HuH-7.5 (cell line): ENCODE measurements at regions not wholly inside any gene's neighbourhood (a gene's known extent, or its start where the extent isn't known, plus 50 kb on each side); places are given as distances from the start of the nearest gene placed in this dataset.

ENCODE experiments used
- DNase-seq: peaks from one replicate; pipeline ENCODE4 v3.0.0; 2011; ENCODE audit warnings: low spot score

DNA sequence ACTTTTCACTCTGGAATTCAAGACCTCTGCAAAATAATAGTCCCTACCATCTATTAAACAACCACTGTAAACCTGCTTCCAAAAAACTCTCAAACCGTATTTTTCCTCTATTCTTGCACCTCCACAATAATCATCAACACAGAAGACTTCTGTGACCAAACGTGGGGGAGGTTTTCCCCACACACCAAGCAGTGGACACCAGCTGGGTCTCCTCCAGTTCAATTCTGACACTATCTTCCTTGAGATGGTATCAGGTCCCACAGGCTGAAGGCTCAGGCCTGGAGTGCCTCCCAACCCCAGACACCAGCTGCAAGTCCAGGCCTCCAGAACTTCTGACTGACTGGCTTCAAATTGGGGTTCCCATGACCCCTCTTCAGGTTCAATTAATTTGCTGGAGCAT lies 89.6 kb upstream of the RAP2B start:
- DNase-seq: no peak

GRCh38 chr3:153072856-153073255 lies 89.2 kb upstream of the RAP2B start:
- no peak for DNase-seq

DNA sequence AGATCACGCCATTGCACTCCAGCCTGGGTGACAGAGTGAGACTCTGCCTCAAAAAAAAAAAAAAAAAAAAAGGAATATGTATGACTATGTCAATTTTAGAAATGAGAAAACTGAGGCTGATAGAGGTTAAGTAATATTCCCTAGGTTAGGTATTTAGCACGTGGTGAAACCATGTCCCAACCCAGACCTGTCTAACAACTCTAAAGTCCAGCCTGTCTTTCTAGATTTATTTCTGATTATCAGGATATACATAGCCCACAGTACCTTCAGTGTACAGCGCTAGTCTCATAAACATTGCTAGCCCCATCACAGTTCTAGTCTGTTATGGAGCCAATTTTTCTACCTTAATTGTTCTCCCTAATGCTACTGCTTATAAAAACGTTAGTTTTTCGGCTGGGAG lies 88.4 kb upstream of the RAP2B start:
- DNase-seq: no peak

DNA sequence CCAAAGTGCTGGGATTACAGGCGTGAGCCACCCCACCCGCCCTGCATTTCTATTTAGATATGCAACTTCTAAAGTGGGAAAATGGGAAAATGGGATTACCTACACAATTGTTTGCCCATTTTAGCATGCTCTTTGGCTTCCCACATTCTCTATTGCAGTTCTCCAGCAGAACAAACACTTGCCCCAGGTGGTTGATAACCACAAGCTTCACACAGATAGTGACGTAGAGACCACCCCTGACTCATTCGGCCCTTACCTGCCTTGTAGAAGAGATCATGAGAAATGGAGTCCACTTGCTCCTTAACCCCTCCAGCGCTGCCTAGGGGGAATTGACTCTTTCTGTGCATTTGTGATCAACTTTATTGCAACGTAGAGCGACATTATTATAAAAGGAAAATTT lies 83.2 kb upstream of the RAP2B start:
- DNase-seq: no peak

DNA sequence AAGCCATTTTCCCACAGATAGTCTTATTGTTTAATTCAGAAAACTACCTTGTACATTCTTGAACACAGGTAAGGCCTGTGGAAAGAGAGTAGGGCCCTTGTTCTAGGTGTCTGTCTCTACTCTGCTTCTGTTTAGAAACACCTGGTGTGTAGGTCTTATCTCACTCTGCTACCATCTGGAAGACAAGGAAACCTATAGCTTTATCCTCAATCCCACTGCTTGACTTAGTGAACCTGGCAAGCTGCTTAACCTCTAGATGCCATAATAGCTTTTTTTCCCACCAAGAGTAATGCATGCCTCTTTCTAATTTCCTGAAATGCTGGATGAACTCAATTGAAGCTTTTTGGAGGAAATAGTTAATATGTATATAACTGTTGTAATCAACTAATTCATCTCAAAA lies 82.6 kb upstream of the RAP2B start:
- DNase-seq: no peak

- DNase-seq: no peak
These were observed 81.2 kb upstream of the RAP2B start for GRCh38 chr3:153080778-153081240.

DNA sequence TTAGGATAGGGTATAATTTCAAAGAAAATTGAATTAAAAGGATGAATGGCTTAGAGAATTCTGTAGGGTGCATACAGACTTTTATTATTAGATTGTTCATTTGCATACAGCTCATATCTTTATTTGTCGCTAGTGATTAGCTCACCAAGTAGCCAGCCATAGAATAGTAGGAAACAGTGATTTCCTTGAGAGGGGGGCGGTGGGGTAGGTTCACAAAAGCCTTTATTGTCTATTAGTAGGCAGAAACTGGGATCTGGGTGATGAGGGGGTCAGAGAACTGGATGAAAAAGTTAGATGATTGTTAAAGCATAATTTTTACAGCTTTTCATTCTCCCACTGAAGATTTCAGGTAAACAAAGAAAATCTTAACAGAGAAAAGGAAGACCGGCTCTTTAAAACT lies 77.6 kb upstream of the RAP2B start:
- no peak for DNase-seq

GRCh38 chr3:153087595-153088566 lies 74.1 kb upstream of the RAP2B start:
- DNase-seq: no peak

- no peak for DNase-seq
These were observed 72.4 kb upstream of the RAP2B start for GRCh38 chr3:153089620-153090019.

DNA sequence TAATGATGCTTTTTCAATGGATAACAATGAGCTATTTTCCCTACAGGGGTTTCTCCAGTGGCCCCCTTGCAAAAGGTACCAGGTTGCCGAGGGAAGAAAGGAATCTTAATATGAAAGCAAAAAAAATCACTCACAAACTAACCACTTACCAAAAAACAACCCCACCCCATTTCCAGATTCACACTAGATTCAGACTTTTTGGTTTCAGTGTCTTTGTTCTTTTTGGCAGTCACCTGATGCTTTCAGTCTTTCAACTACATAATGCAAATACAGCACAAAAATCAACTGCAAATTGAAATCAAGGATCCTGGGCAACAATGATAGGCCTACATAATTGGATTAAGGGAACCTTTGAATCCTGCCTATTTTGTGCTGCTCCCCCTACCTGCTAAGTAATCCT lies 71.1 kb upstream of the RAP2B start:
- no peak for DNase-seq

DNA sequence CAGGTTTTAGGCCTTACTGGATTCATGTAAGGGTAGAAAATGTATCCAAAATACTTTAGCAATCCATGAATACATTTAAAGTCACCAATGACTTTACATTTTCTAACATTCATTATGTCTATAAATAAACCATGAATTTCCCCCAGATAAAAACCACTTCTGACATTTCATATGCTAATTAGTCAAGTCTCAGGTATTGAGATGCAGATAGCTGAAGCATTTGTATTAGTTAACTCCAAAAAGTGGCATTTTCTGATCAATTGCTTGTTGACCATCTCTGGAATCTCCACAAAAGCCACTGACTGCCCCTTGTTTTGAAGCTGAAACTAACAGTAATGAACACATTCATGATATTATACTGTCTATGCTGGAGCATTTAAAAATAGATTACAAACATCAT lies 68.4 kb upstream of the RAP2B start:
- no peak for DNase-seq

DNA sequence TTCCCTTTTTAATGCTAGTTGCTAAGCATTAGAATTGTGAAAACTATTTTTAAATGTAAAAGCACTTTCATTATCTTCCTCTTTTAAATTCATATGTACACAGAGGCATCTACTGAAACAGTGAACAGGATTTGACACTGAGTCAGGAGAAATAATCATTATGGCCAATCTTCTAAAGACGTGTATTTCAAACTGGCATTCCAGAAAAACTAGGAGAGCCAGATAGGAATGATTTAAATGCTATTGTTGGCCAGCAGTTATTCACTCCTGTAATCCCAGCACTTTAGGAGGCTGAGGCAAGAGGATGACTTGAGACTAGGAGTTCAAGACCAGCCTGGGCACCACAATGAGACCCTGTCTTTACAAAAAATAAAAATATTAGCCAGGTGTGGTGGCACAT lies 67.6 kb upstream of the RAP2B start:
- DNase-seq: no peak

DNA sequence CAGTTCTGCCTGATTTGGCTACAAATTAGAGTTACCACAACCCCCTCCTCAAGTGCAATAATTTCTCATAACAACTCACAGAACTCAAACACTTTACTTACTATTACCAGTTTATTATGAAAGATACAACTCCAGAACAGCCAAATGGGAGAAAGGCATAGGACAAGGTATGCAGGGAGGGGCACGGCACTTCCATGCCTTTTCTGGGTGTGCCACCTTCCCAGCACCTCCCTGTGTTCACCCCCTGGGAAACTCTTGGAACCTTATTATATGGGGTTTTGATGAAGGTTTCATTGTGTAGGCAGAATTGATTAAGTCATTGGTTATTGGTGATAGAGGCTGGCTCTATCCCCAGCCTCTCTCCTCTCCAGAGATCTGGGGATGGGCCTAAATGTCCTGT lies 66.6 kb upstream of the RAP2B start:
- DNase-seq: no peak

DNA sequence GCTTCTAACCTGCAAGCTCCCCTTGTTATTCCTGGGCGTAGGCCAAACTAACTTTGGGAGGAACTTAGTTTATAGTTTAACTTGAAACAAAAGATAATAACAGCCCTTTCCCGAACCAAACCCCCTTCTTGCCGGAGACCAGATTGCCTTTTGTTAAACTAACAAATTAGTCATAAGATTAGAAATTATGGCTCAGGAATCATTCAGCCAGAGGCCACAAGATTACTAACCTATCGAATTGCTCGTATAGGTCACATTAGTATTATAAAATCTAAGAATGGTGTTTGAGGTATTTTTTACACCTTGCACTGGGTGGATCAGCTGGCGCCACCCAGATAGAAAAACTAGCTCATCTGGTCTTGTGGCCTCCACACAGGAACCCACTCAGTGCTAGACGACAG lies 65.3 kb upstream of the RAP2B start:
- DNase-seq: no peak

GRCh38 chr3:153097213-153097612 lies 64.8 kb upstream of the RAP2B start:
- no peak for DNase-seq

DNA sequence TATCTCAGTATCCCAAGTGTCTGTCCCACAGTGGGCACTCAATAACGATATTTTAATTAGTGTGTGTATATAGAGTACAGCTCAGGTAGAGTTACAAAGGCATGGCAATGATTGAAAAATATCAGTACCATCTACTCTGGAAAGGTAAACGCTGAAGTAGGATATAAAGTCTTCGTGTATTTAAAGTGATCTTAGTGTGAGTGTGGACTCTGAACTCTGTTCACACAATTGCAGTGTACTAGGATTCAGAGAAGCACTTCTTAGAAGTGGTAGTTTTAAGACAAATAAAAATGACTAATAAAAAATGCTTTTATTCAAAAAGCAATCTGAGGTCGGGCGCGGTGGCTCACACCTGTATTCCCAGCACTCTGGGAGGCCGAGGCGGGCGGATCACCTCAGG lies 62.9 kb upstream of the RAP2B start:
- no peak for DNase-seq

GRCh38 chr3:153103406-153103945 lies 58.5 kb upstream of the RAP2B start:
- DNase-seq: no peak

DNA sequence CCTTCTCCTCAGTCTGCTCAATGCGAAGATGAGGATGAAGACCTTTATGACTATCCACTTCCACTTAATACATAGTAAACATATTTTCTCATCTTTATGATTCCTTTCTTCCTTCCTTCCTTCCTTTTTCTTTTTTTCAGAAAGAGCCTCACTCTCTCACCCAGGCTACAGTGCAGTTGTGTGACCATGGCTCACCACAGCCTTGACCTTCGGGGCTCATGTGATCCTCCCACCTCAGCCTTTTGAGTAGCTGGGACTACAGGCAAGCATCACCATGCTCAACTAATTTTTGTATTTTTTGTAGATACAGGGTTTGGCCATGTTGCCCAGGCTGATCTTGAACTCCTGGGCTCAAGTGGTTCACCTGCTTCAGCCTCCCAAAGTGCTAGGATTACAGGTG lies 52.0 kb upstream of the RAP2B start:
- DNase-seq: no peak

GRCh38 chr3:153111016-153111415 lies 51.0 kb upstream of the RAP2B start:
- DNase-seq: no peak
